DOHH2 (cell line): ENCODE measurements at regions not wholly inside any gene's neighbourhood (a gene's known extent, or its start where the extent isn't known, plus 50 kb on each side); places are given as distances from the start of the nearest gene placed in this dataset.

Experiments used
- EZH2phosphoT487 ChIP-seq: fragments of 200-600 bp; sonication (generic); IDR thresholded peaks from 2 replicates; pipeline ENCODE4 v1.6.1; 2017; ENCODE audit warnings: borderline replicate concordance, mild to moderate bottlenecking, antibody characterized with exemption, low read length, moderate library complexity, mixed read lengths
- TF ChIP-seq, protein P1 (sequence below): fragments of 200-600 bp; sonication (generic); IDR thresholded peaks from one replicate; pipeline ENCODE4 v1.5.1; 2014; ENCODE audit warnings: antibody characterized with exemption, mild to moderate bottlenecking, low read depth, low read length; ENCODE audit not compliant: poor library complexity, severe bottlenecking

DNA sequence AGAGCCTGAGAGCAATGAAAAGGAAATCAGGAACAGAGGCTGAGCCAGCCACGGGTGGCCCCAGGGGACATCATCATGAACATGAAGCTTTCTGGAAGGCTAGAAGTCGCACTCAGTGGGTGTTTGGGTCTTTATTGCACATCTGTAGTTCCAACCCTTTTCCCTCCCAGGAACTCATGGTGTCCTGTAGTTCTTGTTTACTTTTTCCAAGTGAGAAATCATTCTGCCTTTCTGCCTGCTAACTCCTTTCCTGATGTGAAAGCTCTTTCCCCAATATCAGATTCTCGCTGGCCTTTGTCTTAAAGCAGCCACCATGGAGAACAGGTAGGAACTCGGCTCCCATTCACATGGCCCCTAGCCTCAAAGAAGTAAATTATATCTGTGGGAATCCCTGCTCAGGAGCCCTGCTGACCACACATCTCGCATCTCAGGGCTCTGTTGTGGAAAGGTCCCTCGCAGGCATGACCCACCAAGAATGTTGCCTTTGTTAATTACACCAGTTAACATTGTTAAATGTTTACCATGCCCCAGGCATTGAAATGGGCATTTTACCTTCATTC, 542.7 kb downstream of the TNS3 start:
- TF ChIP-seq, protein P1, sequence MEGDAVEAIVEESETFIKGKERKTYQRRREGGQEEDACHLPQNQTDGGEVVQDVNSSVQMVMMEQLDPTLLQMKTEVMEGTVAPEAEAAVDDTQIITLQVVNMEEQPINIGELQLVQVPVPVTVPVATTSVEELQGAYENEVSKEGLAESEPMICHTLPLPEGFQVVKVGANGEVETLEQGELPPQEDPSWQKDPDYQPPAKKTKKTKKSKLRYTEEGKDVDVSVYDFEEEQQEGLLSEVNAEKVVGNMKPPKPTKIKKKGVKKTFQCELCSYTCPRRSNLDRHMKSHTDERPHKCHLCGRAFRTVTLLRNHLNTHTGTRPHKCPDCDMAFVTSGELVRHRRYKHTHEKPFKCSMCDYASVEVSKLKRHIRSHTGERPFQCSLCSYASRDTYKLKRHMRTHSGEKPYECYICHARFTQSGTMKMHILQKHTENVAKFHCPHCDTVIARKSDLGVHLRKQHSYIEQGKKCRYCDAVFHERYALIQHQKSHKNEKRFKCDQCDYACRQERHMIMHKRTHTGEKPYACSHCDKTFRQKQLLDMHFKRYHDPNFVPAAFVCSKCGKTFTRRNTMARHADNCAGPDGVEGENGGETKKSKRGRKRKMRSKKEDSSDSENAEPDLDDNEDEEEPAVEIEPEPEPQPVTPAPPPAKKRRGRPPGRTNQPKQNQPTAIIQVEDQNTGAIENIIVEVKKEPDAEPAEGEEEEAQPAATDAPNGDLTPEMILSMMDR = no peak
- TF ChIP-seq EZH2phosphoT487 = no peak
